OCI-LY1 (cell line): ENCODE measurements at regions not wholly inside any gene's neighbourhood (a gene's known extent, or its start where the extent isn't known, plus 50 kb on each side); places are given as distances from the start of the nearest gene placed in this dataset.
A peak's percentile ranks its signal among the peaks of the same experiment; 100 is the strongest.

ENCODE experiments used
- H2AFZ ChIP-seq: fragments of 200-600 bp; sonication (generic), shearing (Covaris generic); 2 replicates; pipeline ENCODE4 v1.6.0; 2014; ENCODE audit warnings: antibody characterized with exemption, mild to moderate bottlenecking, low read length
- H3F3A ChIP-seq: fragments of 200-600 bp; sonication (generic), shearing (Covaris generic); 2 replicates; pipeline ENCODE4 v1.6.0; 2014; ENCODE audit warnings: mild to moderate bottlenecking, antibody characterized with exemption, low read length, moderate library complexity; ENCODE audit not compliant: insufficient read depth
- H3K27ac ChIP-seq: fragments of 200-600 bp; sonication (generic); 2 replicates; pipeline ENCODE4 v1.5.1; 2014; ENCODE audit warnings: low read length, mixed run types, mild to moderate bottlenecking, low read depth; ENCODE audit not compliant: poor library complexity, severe bottlenecking
- H3K27me3 ChIP-seq: fragments of 200-600 bp; sonication (generic); 2 replicates; pipeline ENCODE4 v1.6.0; 2014; ENCODE audit warnings: antibody characterized with exemption, mild to moderate bottlenecking, low read length, moderate library complexity; ENCODE audit not compliant: insufficient read depth
- H3K36me3 ChIP-seq: fragments of 200-600 bp; sonication (generic); 2 replicates; pipeline ENCODE4 v1.6.1; 2014; ENCODE audit warnings: mild to moderate bottlenecking, antibody characterized with exemption, low read length, moderate library complexity, mixed read lengths; ENCODE audit not compliant: insufficient read depth
- H3K4me1 ChIP-seq: fragments of 200-600 bp; sonication (generic); 2 replicates; pipeline ENCODE4 v1.5.1; 2014; ENCODE audit warnings: mild to moderate bottlenecking, low read length, moderate library complexity; ENCODE audit not compliant: insufficient read depth, severe bottlenecking
- H3K4me2 ChIP-seq: fragments of 200-600 bp; sonication (generic), shearing (Covaris generic); 2 replicates; pipeline ENCODE4 v1.6.1; 2014; ENCODE audit warnings: low read length
- H3K4me3 ChIP-seq: fragments of 200-600 bp; sonication (generic); 2 replicates; pipeline ENCODE4 v1.5.1; 2014; ENCODE audit warnings: low read length, low read depth, mild to moderate bottlenecking, mixed read lengths; ENCODE audit not compliant: poor library complexity, severe bottlenecking
- H3K79me2 ChIP-seq: fragments of 200-600 bp; shearing (Covaris generic); 2 replicates; pipeline ENCODE4 v1.6.1; 2016; ENCODE audit warnings: mixed run types, low read length, mixed read lengths; ENCODE audit not compliant: insufficient read depth
- H3K9ac ChIP-seq: fragments of 200-600 bp; sonication (generic), shearing (Covaris generic); 2 replicates; pipeline ENCODE4 v1.6.1; 2014; ENCODE audit warnings: mild to moderate bottlenecking, low read length, mixed read lengths
- H3K9me2 ChIP-seq: fragments of 200-600 bp; sonication (generic), shearing (Covaris generic); 2 replicates; pipeline ENCODE4 v1.6.1; 2014; ENCODE audit warnings: low read depth, mild to moderate bottlenecking, low read length, mixed read lengths
- H3K9me3 ChIP-seq: fragments of 200-600 bp; shearing (Covaris generic); 2 replicates; pipeline ENCODE4 v1.6.1; 2014; ENCODE audit warnings: low read length, mixed read lengths
- H4K20me1 ChIP-seq: fragments of 200-600 bp; sonication (generic), shearing (Covaris generic); 2 replicates; pipeline ENCODE4 v1.6.0; 2016; ENCODE audit warnings: mild to moderate bottlenecking, low read length; ENCODE audit not compliant: insufficient read depth
- EZH2 ChIP-seq: fragments of 200-600 bp; sonication (generic), shearing (Covaris generic); IDR thresholded peaks from 2 replicates; pipeline ENCODE4 v1.8.0; 2017; ENCODE audit warnings: borderline replicate concordance, mixed run types, mild to moderate bottlenecking, antibody characterized with exemption, low read length, moderate library complexity, mixed read lengths
- TF ChIP-seq, protein P1 (sequence below): fragments of 200-600 bp; sonication (generic), shearing (Covaris generic); IDR thresholded peaks from 2 replicates; pipeline ENCODE4 v1.5.1; 2017; ENCODE audit warnings: mild to moderate bottlenecking, antibody characterized with exemption, low read length, moderate library complexity, mixed read lengths

DNA sequence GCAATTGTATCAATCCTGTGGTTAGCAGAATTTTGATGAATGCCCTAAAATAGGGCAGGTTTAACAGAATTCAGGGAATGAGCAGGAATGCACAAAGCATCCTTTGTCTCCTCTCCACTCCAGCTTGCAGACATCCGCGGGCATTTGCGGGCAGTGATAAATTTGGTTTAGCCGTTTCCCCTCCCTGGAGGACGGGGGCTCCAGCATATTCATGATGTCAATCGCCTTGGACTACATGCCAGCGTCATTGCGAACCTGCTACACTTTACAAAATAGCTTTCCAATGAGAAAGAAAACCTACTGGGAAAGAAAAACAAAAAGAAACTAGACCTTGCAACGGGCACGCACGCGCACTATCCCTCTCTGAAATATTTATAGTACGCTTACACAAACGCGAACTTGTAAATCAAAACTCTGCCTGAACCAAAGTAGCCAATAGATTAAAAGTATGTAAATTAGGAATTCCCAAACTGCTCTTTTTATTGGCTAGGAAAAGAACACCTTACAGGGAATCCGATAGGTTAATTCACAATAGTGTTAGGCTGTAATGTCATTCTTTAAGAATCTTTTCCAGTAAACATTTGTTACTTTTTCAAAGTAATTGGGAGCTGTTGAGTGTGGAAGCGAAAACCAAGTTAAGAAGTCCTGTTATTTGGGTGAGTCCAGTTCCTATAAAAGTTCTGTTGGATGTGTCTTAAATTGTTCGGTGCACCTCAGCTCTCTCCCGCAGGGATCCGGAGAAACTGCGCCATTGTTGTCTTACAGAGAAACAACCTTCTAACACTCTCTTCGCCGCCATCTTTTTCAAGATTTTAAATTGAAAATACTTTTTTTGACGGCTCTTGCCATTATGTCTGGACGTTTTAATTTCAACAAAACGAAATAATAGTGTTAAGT lies 136.7 kb downstream of the HFE start:
- Histone ChIP-seq H2AFZ (peak overlapping the region; percentile 19), H3K79me2 (0 out of 2 replicates have a peak, but pooled peaks cover 9% of the 10 kb centered on the region), H3K4me1 (peaks cover 52% of the 10 kb centered on the region), H3K4me3 (peak overlapping the region; percentile 57), H3K27ac (peak overlapping the region; percentile 98), H3K9me3 (peaks cover 4% of the 10 kb centered on the region; the same call in 1 of the 2 replicates), H3K9ac (peak overlapping the region; percentile 61), H3K27me3 (no peaks in the 10 kb centered on the region), H3F3A (no peaks in the 10 kb centered on the region), H3K36me3 (no peaks in the 10 kb centered on the region), H3K9me2 (no peaks in the 10 kb centered on the region), H3K4me2 (peak overlapping the region; percentile 84), H4K20me1 (no peaks in the 10 kb centered on the region)
- no peak for TF ChIP-seq EZH2
- TF ChIP-seq, protein P1, sequence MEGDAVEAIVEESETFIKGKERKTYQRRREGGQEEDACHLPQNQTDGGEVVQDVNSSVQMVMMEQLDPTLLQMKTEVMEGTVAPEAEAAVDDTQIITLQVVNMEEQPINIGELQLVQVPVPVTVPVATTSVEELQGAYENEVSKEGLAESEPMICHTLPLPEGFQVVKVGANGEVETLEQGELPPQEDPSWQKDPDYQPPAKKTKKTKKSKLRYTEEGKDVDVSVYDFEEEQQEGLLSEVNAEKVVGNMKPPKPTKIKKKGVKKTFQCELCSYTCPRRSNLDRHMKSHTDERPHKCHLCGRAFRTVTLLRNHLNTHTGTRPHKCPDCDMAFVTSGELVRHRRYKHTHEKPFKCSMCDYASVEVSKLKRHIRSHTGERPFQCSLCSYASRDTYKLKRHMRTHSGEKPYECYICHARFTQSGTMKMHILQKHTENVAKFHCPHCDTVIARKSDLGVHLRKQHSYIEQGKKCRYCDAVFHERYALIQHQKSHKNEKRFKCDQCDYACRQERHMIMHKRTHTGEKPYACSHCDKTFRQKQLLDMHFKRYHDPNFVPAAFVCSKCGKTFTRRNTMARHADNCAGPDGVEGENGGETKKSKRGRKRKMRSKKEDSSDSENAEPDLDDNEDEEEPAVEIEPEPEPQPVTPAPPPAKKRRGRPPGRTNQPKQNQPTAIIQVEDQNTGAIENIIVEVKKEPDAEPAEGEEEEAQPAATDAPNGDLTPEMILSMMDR: no peak

GRCh38 chr6:26224547-26224912 lies 137.3 kb downstream of the HFE start:
- Histone ChIP-seq H3K9me3 (peaks cover 4% of the 10 kb centered on the region; the same call in 1 of the 2 replicates), H3K79me2 (0 out of 2 replicates have a peak, but pooled peaks cover 4% of the 10 kb centered on the region), H2AFZ (no peak overlapping the region), H3F3A (no peaks in the 10 kb centered on the region), H4K20me1 (no peaks in the 10 kb centered on the region), H3K4me3 (no peak overlapping the region), H3K27ac (peak overlapping the region; percentile 98), H3K36me3 (no peaks in the 10 kb centered on the region), H3K9me2 (no peaks in the 10 kb centered on the region), H3K4me2 (no peak overlapping the region), H3K27me3 (no peaks in the 10 kb centered on the region), H3K4me1 (peaks cover 49% of the 10 kb centered on the region), H3K9ac (no peak overlapping the region)
- TF ChIP-seq, protein P1: no peak
- no peak for TF ChIP-seq EZH2

- no peak for TF ChIP-seq EZH2
- TF ChIP-seq, protein P1: no peak
- Histone ChIP-seq H3K4me2 (no peak overlapping the region), H3K4me1 (peaks cover 43% of the 10 kb centered on the region), H3K9me3 (peaks cover 4% of the 10 kb centered on the region; the same call in 1 of the 2 replicates), H3K4me3 (no peak overlapping the region), H3K79me2 (no peaks in the 10 kb centered on the region), H4K20me1 (no peaks in the 10 kb centered on the region), H3K27me3 (no peaks in the 10 kb centered on the region), H3K9ac (no peak overlapping the region), H3K9me2 (no peaks in the 10 kb centered on the region), H3K27ac (peak overlapping the region; percentile 18), H3F3A (no peaks in the 10 kb centered on the region), H2AFZ (no peak overlapping the region), H3K36me3 (no peaks in the 10 kb centered on the region)
Measured at GRCh38 chr6:26224940-26225847, 138.0 kb downstream of the HFE start.
